NCI-H2107 treated with DMSO at 0.1 percent for 48 hours (cell line): ENCODE measurements at regions not wholly inside any gene's neighbourhood (a gene's known extent, or its start where the extent isn't known, plus 50 kb on each side); places are given as distances from the start of the nearest gene placed in this dataset.

Source experiments
- DNase-seq: peaks from one replicate; lab custom pipeline; 2025; ENCODE audit not compliant: unreplicated experiment; lab: John Stamatoyannopoulos, UW

DNA sequence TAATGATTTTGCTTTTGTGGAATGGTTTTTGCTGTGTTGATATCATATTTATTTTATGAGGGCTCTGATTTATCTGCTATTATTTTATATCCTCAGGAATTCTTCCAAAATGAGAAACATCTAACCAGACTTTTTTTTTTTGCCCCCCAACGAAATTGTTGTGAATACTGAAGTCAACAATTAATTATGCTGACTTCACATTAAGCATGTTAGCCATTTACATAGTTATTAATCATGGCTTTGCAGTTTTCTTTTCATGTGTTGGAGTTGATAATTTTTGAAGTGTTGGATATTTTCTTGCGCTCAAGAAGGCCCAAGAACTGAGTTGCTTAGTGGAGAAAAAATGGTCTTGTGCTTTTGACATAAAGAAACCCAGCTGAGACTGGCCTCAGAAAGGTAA is 246.6 kb upstream of the CRY1 start:
- no peak for DNase-seq

DNA sequence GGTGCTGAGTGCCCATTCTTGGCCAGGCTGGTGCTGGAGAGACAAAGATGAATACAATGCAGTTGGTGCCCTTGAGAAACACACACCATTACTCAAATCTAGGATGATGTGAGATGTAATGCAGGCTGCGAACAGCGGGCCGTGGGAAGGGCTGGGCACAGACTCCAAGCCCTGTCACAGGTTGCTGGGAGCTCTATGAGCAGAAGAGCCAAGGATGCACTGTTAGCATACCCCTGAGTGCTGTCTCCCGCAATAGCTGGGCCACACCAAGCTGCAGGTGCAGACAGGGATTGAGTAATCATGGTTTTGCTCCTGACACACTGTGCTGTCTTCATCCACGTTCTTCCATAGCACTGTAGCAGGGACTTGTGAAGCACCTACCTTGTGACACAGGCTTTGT is 247.5 kb upstream of the CRY1 start:
- DNase-seq = no peak

DNA sequence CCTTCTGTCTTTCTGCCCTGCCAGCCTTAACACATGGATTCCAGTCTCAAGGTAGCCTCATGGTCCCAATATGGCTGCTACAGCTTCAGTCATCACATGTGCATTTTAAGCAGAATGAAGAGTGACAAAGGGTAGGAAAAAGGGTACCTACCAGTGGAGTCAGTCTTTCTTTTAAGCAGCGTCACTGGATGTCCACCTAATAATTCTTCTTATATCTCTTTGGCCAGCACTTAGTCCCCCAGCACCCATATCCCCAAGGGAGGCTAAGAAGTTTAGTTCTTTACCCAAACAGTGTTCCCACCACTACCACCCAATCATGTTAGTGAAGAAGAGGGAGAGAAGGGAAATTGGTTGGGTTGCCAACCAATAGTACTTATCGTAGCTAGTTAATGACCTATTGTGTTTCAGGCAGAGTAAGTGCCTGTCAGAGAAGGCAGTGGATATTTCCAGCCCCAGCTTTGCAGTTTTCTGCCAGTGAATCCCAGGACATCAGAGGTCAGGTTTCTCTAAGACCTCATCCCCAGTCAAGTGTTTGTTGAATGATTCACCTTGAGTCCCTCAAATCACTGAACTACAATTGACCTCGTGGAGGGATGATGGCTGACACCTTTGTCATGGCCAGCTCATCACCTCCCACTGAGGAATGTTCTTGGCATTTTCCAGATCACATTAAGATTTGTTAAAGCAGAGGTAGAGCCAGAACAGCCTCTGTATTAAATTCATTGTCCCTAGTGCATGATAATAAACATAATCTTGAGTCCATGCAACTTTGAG is 250.9 kb upstream of the CRY1 start:
- no peak for DNase-seq

DNA sequence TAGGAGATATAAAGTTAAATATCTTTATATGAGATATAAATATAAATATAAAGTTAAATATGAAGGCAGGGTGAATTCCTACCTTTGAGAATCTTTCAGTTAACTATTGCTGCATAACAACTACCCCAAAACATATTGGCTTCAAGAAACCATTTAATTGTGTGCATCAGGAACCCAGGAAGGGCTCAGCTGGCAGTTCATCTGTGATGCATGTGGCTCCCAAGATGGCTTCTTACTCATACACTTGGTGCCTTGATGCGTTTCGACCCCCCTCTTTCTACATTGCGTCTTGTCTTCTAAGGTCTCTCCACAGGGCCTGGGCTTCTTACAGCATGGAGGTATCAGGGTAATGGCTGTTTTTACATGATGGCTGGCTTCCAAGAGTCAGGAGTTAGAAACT is 253.9 kb upstream of the CRY1 start:
- DNase-seq = no peak

DNA sequence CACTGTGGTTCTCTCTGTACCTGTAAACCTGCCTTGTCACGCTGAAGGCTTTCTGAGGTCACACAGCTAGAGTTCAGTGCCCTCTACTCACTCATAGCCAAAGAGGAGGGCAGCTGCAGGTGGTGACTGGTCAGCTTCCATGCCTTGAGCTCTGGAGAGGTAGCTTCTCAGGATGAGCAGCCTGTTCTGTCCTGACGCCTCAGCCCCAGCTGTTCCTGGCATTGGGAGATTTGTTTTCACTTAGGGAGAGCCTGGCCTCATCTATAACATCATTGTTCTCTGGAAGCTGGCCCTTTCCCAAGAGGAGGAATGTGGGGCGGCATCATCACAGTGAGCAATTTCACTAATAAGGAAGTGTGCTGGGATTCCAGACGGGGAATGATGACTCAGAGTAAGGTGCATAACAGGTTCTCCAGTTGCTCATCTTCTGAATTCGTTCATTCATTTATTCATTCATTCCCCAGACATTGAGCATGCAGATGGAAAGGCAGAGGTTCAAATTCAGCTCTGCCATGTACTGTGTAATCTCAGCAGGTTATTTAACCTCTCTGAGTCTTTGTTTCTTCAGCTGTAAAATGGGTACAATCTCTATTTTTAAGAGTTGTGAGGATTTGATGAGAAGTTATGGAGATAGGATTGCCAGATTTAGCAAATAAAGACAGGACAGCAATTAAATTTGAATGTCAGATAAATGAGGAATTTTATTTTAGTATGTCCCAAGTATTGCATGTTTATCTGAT is 255.8 kb upstream of the CRY1 start:
- DNase-seq = no peak

GRCh38 chr12:107349839-107350238 is 256.5 kb upstream of the CRY1 start:
- no peak for DNase-seq

DNA sequence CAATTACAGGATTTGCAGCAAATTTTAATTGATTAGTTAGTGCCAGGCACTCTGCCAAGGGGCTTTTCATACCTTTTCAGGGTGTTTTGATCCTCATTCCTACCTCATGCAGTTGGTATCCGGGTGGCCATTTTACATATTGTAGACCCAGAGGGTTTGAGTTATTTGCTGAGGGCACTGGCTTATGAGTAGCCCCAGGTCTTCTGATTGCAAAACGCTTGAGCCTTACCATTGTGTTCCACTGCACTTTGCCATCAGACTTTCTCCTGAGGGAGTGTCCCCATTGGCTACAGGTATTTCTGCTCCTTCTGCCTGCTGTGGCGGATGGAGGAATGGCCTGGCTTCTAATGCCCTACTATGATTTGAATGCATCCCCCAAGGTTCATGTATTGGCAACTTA is 257.8 kb upstream of the CRY1 start:
- DNase-seq = no peak

DNA sequence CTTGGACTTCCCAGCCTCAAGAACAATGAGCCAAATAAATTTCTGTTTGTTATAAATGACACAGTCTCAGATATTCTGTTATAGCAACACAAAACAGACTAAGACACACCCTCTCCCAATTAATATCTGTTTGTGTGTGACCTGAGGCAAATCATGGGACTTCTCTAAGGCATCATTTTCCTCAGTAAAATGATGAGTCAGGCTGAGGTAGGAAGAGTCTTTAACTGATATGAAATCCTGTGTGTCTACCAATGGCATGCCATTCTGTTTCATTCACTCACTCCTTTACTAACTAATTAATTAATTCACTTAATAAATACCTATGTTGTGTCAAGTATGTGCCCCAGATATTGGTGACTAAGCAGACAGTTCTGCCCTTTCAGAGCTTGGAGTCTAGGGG is 258.4 kb upstream of the CRY1 start:
- no peak for DNase-seq

DNA sequence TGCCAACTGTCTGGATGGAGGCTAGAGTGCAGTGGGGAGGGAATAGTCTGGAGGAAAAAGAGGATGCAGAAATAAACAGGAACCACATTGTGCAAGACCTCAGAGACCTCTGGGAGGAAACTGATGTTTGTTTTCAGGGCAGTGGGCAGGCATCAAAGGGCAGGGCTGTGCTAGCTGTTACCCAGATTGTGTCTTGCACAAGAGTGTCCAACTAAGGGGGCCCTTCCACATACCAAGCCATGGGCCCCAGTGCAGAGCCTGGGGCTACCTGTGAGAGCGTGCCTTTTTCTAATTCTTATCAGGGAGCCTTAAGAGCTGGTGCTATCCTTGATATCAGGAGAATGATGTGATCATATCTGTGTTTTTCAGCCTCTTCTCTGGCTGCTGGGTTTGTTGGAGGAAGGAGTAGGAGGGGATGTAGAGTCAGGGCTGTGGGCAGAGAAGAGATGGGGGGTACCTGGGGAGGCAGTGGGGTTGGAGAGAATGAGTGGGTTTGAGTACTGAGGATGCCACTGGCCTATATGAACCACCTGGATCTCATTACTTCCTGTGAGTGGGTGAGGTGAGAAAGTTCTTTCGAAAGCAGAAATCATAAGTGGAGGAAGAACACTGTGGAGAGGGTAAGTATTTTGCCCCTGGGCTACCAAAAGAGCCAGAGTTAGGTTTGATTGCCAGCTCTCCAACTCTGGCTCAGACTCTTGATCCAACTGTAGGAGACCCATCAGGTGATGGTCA is 259.2 kb upstream of the CRY1 start:
- DNase-seq = no peak

- DNase-seq = no peak
Measured at GRCh38 chr12:107353312-107353711, 260.0 kb upstream of the CRY1 start.

DNA sequence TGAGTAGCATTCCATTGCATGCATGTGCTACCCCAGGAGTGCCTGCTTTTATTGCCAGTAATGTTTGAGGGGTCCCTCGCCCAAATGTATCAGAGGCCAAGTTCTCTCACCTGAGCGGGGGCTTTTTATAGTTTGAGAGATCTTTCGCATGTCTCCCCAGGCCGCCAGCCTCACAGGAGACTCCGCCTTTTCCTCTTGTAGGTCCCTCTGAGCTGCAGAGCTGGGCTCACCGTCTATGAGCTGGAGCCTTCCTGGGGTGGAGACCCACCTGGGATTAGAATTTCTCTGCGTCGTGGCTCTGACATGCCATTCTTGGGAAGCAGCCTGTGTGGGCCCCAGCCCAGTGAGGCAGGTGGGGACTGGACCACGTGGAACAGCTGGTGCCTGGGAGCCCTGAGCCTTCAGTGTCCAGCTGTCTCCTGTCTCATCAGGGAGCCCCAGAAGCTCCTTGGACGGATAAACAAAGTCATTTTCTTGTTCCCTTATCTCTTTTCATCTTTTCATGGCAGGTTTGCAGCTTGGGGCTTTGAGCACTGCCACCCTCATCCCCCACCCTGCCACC is 261.7 kb upstream of the CRY1 start:
- DNase-seq = no peak

GRCh38 chr12:107355612-107356011 is 262.3 kb upstream of the CRY1 start:
- DNase-seq = no peak

DNA sequence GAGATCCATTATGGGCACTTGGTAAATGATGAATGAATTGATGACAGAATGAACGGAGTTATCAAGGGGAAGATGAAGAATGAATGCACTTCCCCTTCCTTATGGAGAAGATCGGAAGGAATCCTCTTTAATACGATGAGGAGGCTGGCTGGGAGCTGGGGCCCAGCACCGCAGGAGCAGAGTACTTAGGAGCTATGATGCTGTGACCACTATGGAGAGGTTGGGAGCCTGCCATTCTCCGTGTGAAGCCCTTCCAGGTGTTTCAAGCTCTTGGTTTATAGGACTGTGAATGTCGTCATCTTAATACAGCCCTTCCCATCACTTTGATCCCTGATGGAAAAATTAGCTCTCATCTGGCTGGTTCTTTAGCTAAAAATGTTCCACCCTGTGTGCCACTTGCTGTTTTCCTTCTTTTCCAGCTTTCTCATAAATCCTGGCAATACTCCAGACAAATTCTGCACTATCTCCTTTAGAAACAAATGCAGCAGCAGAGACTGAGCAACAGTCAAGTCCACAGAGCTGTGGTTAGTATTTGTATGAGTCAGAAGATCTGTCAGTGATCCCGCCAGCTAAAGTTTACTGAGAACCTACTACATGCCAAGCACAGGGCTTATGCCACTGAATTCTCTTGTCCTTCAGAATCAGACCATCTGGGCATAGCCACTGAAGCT is 263.1 kb upstream of the CRY1 start:
- DNase-seq = no peak

- no peak for DNase-seq
Measured at GRCh38 chr12:107356937-107357295, 263.6 kb upstream of the CRY1 start.

- DNase-seq = no peak
Measured at GRCh38 chr12:107359382-107359781, 266.0 kb upstream of the CRY1 start.

DNA sequence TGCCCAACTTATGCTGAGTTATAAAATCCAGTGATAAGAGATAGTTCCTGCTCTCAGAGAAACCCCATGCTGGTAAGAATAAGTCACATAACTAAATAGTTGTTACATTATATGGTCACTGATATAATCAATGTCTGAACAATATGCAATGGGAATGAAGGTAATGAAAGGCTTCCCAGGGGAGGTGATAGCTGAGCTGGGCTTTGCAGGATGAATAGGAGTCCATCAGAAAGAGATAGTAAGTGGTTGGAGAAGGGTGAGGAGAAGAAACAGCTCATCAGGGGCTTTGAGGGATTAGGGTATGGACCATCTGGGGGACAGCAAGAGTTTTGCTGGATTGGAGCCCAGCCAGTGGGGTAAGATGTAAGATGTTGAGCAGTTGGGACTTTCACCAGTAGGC is 266.7 kb upstream of the CRY1 start:
- DNase-seq = no peak

- DNase-seq = no peak
Measured at GRCh38 chr12:107360482-107360881, 267.1 kb upstream of the CRY1 start.

DNA sequence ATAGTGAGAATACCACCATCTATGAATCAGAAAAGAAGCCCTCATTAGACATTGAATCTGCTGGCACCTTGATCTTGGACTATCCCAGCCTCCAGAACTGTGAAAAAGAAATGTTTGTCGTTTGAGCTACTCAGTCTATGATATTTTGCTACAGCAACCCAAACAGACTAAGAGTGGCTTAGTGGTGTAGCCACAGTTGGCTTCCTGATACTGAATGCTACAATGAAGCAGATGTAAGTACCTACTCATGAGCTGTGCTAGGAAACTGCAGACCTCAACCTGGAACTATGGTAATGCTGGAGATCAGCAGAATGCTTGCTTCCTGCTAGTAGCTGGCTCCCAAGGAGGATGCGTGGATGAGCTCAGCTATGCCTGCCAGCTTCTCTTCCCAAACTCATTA is 268.6 kb upstream of the CRY1 start:
- no peak for DNase-seq

DNA sequence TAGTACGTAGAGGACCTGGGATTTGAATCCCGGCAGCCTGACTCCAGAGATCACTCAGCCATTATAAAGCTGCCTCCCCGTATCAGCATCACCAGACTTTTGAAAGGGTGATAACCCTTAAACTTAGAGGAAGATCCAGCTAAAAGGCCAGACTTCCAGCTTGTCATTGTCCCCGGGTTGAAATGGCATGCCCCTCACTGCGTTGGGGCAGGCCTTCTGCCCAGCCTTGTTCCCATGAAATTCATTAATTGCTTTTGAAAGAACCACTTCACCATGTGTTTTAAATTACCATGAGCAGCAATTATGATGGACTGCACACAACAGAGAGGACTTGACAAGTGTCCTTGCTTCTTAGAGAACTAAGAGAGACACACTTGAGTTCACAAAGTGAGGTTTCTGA is 269.6 kb upstream of the CRY1 start:
- DNase-seq = no peak

- DNase-seq = no peak
Measured at GRCh38 chr12:107364875-107365518, 271.6 kb upstream of the CRY1 start.

DNA sequence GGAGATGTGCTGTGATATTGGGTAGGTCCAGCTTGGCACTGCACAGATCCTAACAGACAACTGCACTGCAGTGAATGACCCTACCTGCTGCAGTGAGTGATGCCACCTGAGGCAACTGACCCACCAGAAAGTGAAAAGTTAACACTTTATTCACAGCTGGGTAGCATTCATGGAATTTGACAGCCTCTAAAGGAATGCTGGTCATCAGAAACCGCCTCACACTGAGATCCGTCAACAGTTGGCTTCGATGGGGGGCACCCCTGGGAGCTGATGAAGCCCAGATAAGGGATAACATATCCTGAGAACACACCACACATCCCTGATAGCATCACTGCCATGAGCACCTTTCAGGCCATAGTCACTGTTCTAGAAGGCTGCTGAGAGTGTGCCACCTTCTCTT is 272.4 kb upstream of the CRY1 start:
- DNase-seq = no peak
